A549 (cell line): ENCODE measurements at regions not wholly inside any gene's neighbourhood (a gene's known extent, or its start where the extent isn't known, plus 50 kb on each side); places are given as distances from the start of the nearest gene placed in this dataset.

Source experiments
- BHLHE40 ChIP-seq: IDR thresholded peaks from 2 replicates; pipeline ENCODE4 v1.6.1; 2012; ENCODE audit warnings: low read depth, low read length, inconsistent platforms
- CBX2 ChIP-seq: fragments of 200-600 bp; sonication (generic); IDR thresholded peaks from 2 replicates; pipeline ENCODE4 v1.6.1; 2016; ENCODE audit warnings: low read depth, mild to moderate bottlenecking, borderline replicate concordance
- CTCF ChIP-seq: fragments of >200 bp; sonication (Bioruptor Twin); formaldehyde crosslinking; IDR thresholded peaks from 3 replicates; pipeline ENCODE4 v1.5.1; 2016
- EHMT2 ChIP-seq: fragments of 200-600 bp; sonication (generic); IDR thresholded peaks from 2 replicates; pipeline ENCODE4 v1.6.1; 2016; ENCODE audit warnings: antibody characterized with exemption, low read depth, mild to moderate bottlenecking, moderate library complexity
- EP300 ChIP-seq, 2 experiments: fragments of >200 bp; sonication (Bioruptor Twin); formaldehyde crosslinking; IDR thresholded peaks; 2 replicates in 1 of 2; 3 replicates in 1 of 2; pipeline ENCODE4 v1.6.1; 2016 to 2017
- ESRRA ChIP-seq: fragments of 150-350 bp; IDR thresholded peaks from 2 replicates; pipeline ENCODE4 v1.6.1; 2014; ENCODE audit warnings: mild to moderate bottlenecking, low read length, borderline replicate concordance
- HDAC2 ChIP-seq: fragments of 200-600 bp; sonication (generic); IDR thresholded peaks from 2 replicates; pipeline ENCODE4 v1.6.1; 2016
- JUNB ChIP-seq: fragments of >200 bp; sonication (Bioruptor Twin); formaldehyde crosslinking; IDR thresholded peaks from 2 replicates; pipeline ENCODE4 v1.6.1; 2016
- POLR2A ChIP-seq: IDR thresholded peaks from 2 replicates; pipeline ENCODE4 v1.6.1; 2012; ENCODE audit warnings: mild to moderate bottlenecking, low read length
- RAD21 ChIP-seq, 2 experiments: fragments of >200 bp in 1 of 2; sonication (Bioruptor Twin) in 1 of 2; formaldehyde crosslinking in 1 of 2; IDR thresholded peaks in 1 of 2; conservative IDR thresholded peaks in 1 of 2; 2 replicates in 1 of 2; 3 replicates in 1 of 2; pipeline ENCODE4 v1.6.1; 2012 to 2018; ENCODE audit warnings: inconsistent platforms in 1 of 2
- RCOR1 ChIP-seq: fragments of 150-350 bp; IDR thresholded peaks from 2 replicates; pipeline ENCODE4 v1.6.1; 2014; ENCODE audit warnings: antibody characterized with exemption, low read length, low read depth
- TP53 ChIP-seq: fragments of 250-450 bp; sonication (Bioruptor Pico); IDR thresholded peaks from 2 replicates; pipeline ENCODE4 v1.5.0; 2021; ENCODE audit warnings: mild to moderate bottlenecking, moderate library complexity
- ZFP36 ChIP-seq: fragments of 450-650 bp; IDR thresholded peaks from 2 replicates; pipeline ENCODE4 v1.6.1; 2014; ENCODE audit warnings: borderline replicate concordance; ENCODE audit not compliant: partially characterized antibody
- TF ChIP-seq, protein P1 (sequence below): fragments of 200-600 bp; sonication (generic); IDR thresholded peaks from 2 replicates; pipeline ENCODE4 v1.6.1; 2016; ENCODE audit warnings: antibody characterized with exemption, mild to moderate bottlenecking, moderate library complexity

GRCh38 chr11:104546501-104546900 is 351.8 kb downstream of the CASP12 start:
- no peak for TF ChIP-seq POLR2A
- TF ChIP-seq CTCF = no peak
- no peak for TF ChIP-seq CBX2
- TF ChIP-seq, protein P1, sequence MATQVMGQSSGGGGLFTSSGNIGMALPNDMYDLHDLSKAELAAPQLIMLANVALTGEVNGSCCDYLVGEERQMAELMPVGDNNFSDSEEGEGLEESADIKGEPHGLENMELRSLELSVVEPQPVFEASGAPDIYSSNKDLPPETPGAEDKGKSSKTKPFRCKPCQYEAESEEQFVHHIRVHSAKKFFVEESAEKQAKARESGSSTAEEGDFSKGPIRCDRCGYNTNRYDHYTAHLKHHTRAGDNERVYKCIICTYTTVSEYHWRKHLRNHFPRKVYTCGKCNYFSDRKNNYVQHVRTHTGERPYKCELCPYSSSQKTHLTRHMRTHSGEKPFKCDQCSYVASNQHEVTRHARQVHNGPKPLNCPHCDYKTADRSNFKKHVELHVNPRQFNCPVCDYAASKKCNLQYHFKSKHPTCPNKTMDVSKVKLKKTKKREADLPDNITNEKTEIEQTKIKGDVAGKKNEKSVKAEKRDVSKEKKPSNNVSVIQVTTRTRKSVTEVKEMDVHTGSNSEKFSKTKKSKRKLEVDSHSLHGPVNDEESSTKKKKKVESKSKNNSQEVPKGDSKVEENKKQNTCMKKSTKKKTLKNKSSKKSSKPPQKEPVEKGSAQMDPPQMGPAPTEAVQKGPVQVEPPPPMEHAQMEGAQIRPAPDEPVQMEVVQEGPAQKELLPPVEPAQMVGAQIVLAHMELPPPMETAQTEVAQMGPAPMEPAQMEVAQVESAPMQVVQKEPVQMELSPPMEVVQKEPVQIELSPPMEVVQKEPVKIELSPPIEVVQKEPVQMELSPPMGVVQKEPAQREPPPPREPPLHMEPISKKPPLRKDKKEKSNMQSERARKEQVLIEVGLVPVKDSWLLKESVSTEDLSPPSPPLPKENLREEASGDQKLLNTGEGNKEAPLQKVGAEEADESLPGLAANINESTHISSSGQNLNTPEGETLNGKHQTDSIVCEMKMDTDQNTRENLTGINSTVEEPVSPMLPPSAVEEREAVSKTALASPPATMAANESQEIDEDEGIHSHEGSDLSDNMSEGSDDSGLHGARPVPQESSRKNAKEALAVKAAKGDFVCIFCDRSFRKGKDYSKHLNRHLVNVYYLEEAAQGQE = no peak
- TF ChIP-seq RCOR1 = no peak
- no peak for TF ChIP-seq RAD21 (conservative IDR thresholded peaks at IDR 0.05 in 1 of 2, IDR thresholded peaks at IDR 0.05 in 1 of 2)
- TF ChIP-seq HDAC2 = no peak
- no peak for TF ChIP-seq ZFP36
- no peak for TF ChIP-seq JUNB
- TF ChIP-seq EP300 (IDR thresholded peaks at IDR 0.05) = no peak
- TF ChIP-seq EHMT2 = no peak
- no peak for TF ChIP-seq BHLHE40
- TF ChIP-seq TP53 (CRISPR knock-in tag) = no peak
- TF ChIP-seq ESRRA = no peak
